Nephron (organoid): ENCODE measurements at regions not wholly inside any gene's neighbourhood (a gene's known extent, or its start where the extent isn't known, plus 50 kb on each side); places are given as distances from the start of the nearest gene placed in this dataset.
"Not testable (repeated sequence)": the region's sequence is repeated elsewhere in the genome, so short reads cannot be mapped to it uniquely, and the experiment has no call there.

Experiments used
- H3K27ac Mint-ChIP-seq, 3 experiments: 2 replicates each; pipeline ENCODE4 v1.8.0; 2020; ENCODE audit warnings: mixed read lengths in 3 of 3, mild to moderate bottlenecking in 2 of 3, moderate library complexity in 1 of 3
- H3K27me3 Mint-ChIP-seq: 2 replicates; pipeline ENCODE4 v1.8.0; 2021; ENCODE audit warnings: low read depth, mild to moderate bottlenecking, moderate library complexity, mixed read lengths
- H3K36me3 Mint-ChIP-seq: 2 replicates; pipeline ENCODE4 v1.8.0; 2020; ENCODE audit warnings: low read depth, mixed read lengths
- H3K4me1 Mint-ChIP-seq: 2 replicates; pipeline ENCODE4 v1.8.0; 2020; ENCODE audit warnings: mixed read lengths
- H3K4me3 Mint-ChIP-seq, 3 experiments: 2 replicates each; pipeline ENCODE4 v1.8.0; 2020; ENCODE audit warnings: mild to moderate bottlenecking in 3 of 3, mixed read lengths in 3 of 3, moderate library complexity in 2 of 3
- H3K9me3 Mint-ChIP-seq: 2 replicates; pipeline ENCODE4 v1.8.0; 2020; ENCODE audit warnings: mixed read lengths
- TF ChIP-seq, protein P1 (sequence below), 3 experiments: fragments of 200-600 bp; sonication (generic); IDR thresholded peaks; one replicate each; pipeline ENCODE4 v1.5.0; 2021; ENCODE audit warnings: antibody characterized with exemption in 3 of 3; ENCODE audit not compliant: unreplicated experiment in 3 of 3

DNA sequence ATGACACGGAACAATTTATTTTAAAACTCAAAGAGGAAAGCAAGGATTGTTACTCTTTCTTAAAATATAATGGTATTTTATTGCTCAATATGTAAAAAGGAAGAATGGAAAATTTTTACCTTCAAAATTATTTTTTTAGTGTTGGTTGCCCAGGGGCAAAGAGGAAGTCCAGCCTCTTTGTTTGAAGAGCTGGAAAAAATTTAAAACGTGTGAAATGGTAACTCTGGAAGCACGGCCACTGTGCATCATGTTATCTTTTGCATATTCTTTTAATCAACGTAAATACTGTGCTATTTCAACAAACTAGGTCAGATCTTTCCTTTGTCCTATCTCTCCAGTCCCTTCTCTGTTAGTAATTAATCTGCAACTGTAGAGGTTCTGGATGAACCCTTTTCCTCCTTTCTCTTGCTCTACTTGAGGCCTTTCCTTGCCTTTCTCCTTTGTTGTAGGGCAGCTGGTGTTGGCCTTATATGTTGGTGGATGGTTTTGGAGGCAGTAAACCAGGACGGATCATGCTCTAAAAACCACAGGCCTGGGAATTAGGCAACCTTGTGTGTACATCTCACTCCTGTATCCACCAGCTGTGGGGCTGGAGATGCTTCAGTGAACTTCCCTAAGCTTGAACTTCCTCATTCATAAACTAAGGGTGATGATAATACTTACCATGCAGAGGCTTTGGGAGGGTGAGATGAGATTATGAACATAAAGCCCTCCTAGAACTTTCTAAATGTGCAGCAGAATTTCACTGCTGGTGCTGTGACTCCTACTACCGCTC, 143.3 kb downstream of the PRL start:
- no peak overlapping the region for H3K4me3 Mint-ChIP-seq
- no peaks in the 10 kb centered on the region for H3K9me3 Mint-ChIP-seq
- TF ChIP-seq, protein P1, sequence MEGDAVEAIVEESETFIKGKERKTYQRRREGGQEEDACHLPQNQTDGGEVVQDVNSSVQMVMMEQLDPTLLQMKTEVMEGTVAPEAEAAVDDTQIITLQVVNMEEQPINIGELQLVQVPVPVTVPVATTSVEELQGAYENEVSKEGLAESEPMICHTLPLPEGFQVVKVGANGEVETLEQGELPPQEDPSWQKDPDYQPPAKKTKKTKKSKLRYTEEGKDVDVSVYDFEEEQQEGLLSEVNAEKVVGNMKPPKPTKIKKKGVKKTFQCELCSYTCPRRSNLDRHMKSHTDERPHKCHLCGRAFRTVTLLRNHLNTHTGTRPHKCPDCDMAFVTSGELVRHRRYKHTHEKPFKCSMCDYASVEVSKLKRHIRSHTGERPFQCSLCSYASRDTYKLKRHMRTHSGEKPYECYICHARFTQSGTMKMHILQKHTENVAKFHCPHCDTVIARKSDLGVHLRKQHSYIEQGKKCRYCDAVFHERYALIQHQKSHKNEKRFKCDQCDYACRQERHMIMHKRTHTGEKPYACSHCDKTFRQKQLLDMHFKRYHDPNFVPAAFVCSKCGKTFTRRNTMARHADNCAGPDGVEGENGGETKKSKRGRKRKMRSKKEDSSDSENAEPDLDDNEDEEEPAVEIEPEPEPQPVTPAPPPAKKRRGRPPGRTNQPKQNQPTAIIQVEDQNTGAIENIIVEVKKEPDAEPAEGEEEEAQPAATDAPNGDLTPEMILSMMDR (IDR thresholded peaks at IDR 0.05; ENCODE audit: unreplicated experiment in 3 of 3), result no peak
- peaks cover 54% of the 10 kb centered on the region for H3K4me1 Mint-ChIP-seq
- peak overlapping the region; percentile 71 to 86 (median 80) for H3K27ac Mint-ChIP-seq
- H3K27me3 Mint-ChIP-seq, result no peaks in the 10 kb centered on the region
- H3K36me3 Mint-ChIP-seq, result peaks cover 12% of the 10 kb centered on the region

DNA sequence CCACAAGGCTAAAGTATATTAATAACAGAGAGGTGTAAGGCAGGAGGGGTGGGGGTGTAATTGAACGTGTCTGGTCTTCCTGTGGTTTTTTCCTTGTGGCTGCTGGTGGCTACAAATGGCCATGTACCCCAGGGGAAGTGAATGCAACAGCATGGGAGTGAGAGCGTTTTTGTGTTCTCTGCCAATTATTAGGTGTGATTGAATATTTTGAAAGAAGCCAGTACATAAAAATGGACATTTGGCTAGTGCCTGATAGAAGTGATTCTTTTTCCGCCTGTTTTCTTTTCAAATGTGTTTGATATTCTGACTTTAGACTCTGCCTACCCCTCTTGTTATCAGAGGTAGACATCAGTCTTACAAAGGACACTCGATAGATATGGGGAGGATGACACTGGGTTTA, 141.3 kb downstream of the PRL start:
- peak overlapping the region in 1 of 3 experiments; percentile 81 for H3K27ac Mint-ChIP-seq
- no peaks in the 10 kb centered on the region for H3K27me3 Mint-ChIP-seq
- peaks cover 22% of the 10 kb centered on the region for H3K36me3 Mint-ChIP-seq
- H3K9me3 Mint-ChIP-seq, result peaks cover 9% of the 10 kb centered on the region
- no peak overlapping the region for H3K4me3 Mint-ChIP-seq
- TF ChIP-seq, protein P1 (IDR thresholded peaks at IDR 0.05; ENCODE audit: unreplicated experiment in 3 of 3), result no peak
- H3K4me1 Mint-ChIP-seq, result peaks cover 34% of the 10 kb centered on the region

DNA sequence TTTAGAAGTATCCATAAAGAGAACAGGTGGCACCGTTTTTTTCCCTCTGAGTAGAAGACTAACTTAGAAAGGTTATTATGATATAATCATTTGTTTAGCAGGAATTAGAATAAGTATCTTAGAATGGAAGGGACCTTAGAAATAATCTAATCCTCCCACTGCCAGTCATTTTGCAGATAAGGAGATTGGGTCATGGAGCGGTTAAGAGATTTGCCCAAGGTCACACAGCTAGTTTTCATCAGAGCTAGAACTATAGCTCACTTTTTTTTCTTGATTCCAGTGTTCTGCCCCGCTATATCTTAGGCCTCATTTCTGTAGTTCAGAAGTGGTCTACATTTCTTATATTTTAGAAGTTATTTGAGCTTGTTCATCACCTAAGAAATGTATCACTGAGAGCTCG, 139.6 kb downstream of the PRL start:
- no peaks in the 10 kb centered on the region for H3K27me3 Mint-ChIP-seq
- no peak overlapping the region for H3K27ac Mint-ChIP-seq

DNA sequence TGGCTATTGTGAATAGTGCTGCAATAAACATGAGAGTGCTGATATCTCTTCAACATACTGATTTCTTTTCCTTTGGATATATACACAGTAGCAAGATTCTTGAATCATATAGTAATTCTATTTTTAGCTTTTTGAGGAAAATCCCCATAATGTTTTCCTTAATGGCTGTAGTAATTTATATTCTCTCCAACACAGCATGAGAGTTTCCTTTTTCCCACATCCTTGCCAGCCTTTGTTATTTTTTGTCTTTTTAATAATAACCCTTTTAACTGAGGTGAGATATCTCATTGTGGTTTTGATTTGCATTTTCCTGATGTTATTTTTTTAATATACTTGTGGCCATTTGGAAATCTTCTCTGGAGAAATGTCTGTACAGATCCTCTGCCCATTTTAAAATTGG, 132.6 kb downstream of the PRL start:
- TF ChIP-seq, protein P1 (IDR thresholded peaks at IDR 0.05; ENCODE audit: unreplicated experiment in 3 of 3), result no peak
- H3K4me1 Mint-ChIP-seq, result no peaks in the 10 kb centered on the region
- peaks cover 59% of the 10 kb centered on the region for H3K36me3 Mint-ChIP-seq
- peaks cover 46% of the 10 kb centered on the region for H3K9me3 Mint-ChIP-seq
- no peak overlapping the region for H3K4me3 Mint-ChIP-seq
- H3K27me3 Mint-ChIP-seq, result no peaks in the 10 kb centered on the region
- H3K27ac Mint-ChIP-seq, result no peak overlapping the region

More for the DNA sequence above, 139.6 kb downstream of the PRL start:
- Mint-ChIP-seq H3K4me1 (peaks cover 27% of the 10 kb centered on the region), H3K36me3 (peaks cover 30% of the 10 kb centered on the region), H3K9me3 (peaks cover 14% of the 10 kb centered on the region), H3K4me3 (no peak overlapping the region)
- TF ChIP-seq, protein P1 (IDR thresholded peaks at IDR 0.05; ENCODE audit: unreplicated experiment in 3 of 3), result no peak

DNA sequence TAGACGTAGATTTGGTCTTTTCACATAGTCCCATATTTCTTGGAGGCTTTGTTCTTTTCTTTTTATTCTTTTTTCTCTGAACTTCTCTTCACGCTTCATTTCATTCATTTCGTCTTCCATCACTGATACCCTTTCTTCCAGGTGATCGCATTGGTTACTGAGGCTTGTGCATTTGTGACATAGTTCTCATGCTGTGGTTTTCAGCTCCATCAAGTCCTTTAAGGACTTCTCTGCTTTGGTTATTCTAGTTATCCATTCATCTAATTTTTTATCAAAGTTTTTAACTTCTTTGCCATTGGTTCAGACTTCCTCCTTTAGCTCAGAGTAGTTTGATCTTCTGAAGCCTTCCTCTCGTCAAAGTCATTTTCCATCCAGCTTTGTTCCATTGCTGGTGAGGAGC, 125.8 kb downstream of the PRL start:
- not testable (repeated sequence) for H3K4me1 Mint-ChIP-seq, H3K4me3 Mint-ChIP-seq, H3K27ac Mint-ChIP-seq, H3K27me3 Mint-ChIP-seq
- Mint-ChIP-seq H3K36me3 (peaks cover 66% of the 10 kb centered on the region), H3K9me3 (peaks cover 58% of the 10 kb centered on the region)

DNA sequence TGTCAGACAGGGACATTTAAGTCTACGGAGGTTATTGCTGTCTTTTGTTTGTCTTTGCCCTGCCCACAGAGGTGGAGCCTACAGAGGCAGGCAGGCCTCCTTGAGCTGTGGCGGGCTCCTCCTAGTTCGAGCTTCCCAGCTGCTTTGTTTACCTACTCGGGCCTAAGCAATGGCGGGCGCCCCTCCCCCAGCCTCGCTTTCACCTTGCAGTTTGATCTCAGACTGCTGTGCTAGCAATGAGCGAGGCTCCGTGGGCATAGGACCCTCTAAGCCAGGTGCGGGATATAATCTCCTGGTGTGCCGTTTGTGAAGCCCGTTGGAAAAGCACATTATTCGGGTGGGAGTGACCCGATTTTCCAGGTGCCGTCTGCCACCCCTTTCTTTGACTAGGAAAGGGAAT, 125.0 kb downstream of the PRL start:
- H3K4me1 Mint-ChIP-seq, H3K4me3 Mint-ChIP-seq, H3K27me3 Mint-ChIP-seq, H3K27ac Mint-ChIP-seq: not testable (repeated sequence)
- H3K9me3 Mint-ChIP-seq, result peaks cover 58% of the 10 kb centered on the region
- peaks cover 65% of the 10 kb centered on the region for H3K36me3 Mint-ChIP-seq

DNA sequence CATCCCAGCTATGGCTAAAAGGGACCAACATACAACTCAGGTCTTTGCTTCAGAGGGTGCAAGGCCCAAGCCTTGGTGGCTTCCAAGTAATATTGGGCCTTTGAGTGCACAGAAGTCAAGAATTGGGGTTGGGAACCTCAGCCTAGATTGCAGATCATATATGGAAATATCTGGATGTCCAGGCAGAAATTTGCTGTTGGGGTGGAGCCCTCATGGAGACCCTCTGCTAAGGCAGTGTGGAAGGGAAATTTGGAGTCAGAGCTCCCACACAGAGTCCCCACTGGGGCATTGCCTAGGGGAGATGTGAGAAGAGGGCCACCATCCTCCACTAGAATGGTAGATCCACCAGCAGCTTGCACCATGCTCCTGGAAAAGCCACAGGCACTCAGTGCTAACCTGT, 123.5 kb downstream of the PRL start:
- TF ChIP-seq, protein P1 (IDR thresholded peaks at IDR 0.05; ENCODE audit: unreplicated experiment in 3 of 3), result no peak
- H3K36me3 Mint-ChIP-seq, result peaks cover 68% of the 10 kb centered on the region
- peaks cover 59% of the 10 kb centered on the region for H3K9me3 Mint-ChIP-seq
- H3K4me1 Mint-ChIP-seq, result no peaks in the 10 kb centered on the region
- H3K27me3 Mint-ChIP-seq, result no peaks in the 10 kb centered on the region
- H3K27ac Mint-ChIP-seq, result no peak overlapping the region
- H3K4me3 Mint-ChIP-seq, result no peak overlapping the region

DNA sequence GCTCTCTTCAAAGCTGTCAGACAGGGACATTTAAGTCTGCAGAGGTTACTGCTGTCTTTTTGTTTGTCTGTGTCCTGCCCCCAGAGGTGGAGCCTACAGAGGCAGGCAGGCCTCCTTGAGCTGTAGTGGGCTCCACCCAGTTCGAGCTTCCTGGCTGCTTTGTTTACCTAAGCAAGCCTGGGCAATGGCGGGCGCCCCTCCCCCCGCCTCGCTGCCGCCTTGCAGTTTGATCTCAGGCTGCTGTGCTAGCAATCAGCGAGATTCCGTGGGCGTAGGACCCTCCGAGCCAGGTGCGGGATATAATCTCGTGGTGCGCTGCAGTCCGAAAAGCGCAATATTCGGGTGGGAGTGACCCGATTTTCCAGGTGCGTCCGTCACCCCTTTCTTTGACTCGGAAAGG, 116.6 kb downstream of the PRL start:
- not testable (repeated sequence) for H3K27me3 Mint-ChIP-seq, H3K27ac Mint-ChIP-seq, H3K4me1 Mint-ChIP-seq, H3K4me3 Mint-ChIP-seq
- peaks cover 48% of the 10 kb centered on the region for H3K9me3 Mint-ChIP-seq
- peaks cover 56% of the 10 kb centered on the region for H3K36me3 Mint-ChIP-seq
